ENCODE measurements at regions not wholly inside any gene's neighbourhood (a gene's known extent, or its start where the extent isn't known, plus 50 kb on each side); places are given as distances from the start of the nearest gene placed in this dataset.

- TF ChIP-seq CTCF (tag by site-specific recombination; IDR thresholded peaks at IDR 0.05) = no peak
- no peak for TF ChIP-seq REPIN1 (tag by site-specific recombination; IDR thresholded peaks at IDR 0.05; ENCODE audit: low read depth)
- no peak for TF ChIP-seq PRDM10 (tag by site-specific recombination; IDR thresholded peaks at IDR 0.05)
- TF ChIP-seq BCL11A (tag by site-specific recombination; IDR thresholded peaks at IDR 0.05; ENCODE audit: low read depth) = no peak
- no peak for TF ChIP-seq KLF17 (tag by site-specific recombination; IDR thresholded peaks at IDR 0.05)
- no peak for TF ChIP-seq ZNF274 (IDR thresholded peaks at IDR 0.05; ENCODE audit: low read length)
- TF ChIP-seq ZNF274 (tag by site-specific recombination; IDR thresholded peaks at IDR 0.05; ENCODE audit: borderline replicate concordance) = no peak
- TF ChIP-seq ZNF639 (tag by site-specific recombination; IDR thresholded peaks at IDR 0.05) = no peak
- no peak for TF ChIP-seq ZNF830 (tag by site-specific recombination; IDR thresholded peaks at IDR 0.05; ENCODE audit: low read depth)
- TF ChIP-seq ZNF707 (tag by site-specific recombination; IDR thresholded peaks at IDR 0.05) = no peak
Observed at GRCh38 chr6:50457351-50457750, 256.0 kb upstream of the TFAP2D start.

Measured in HEK293 (cell line).